Panc1 (cell line): ENCODE measurements at regions not wholly inside any gene's neighbourhood (a gene's known extent, or its start where the extent isn't known, plus 50 kb on each side); places are given as distances from the start of the nearest gene placed in this dataset.

Experiments
- ATAC-seq: fragments of 200-7000 bp; cut with Tn5 transposase; 2 replicates; pipeline ENCODE4 v1.9.1; 2020; ENCODE audit warnings: mild to moderate bottlenecking, moderate library complexity
- BruUV-seq: library from RNA; stranded (reverse); fragments of 400-500 nt; replicated peaks from 2 replicates; lab custom pipeline; 2021; lab: Mats Ljungman, UMichigan
- CTCF ChIA-PET: fragments of 300-600 bp; sonication (Branson Sonifier 250); formaldehyde crosslinking; loops from one replicate; lab custom pipeline; 2022; ENCODE audit warnings: antibody characterized with exemption; lab: Charles Lee
- POLR2A ChIA-PET: fragments of 300-600 bp; sonication (Branson Sonifier 250); formaldehyde crosslinking; loops from one replicate; lab custom pipeline; 2022; ENCODE audit warnings: antibody characterized with exemption; lab: Charles Lee
- DNase-seq: peaks from one replicate; pipeline ENCODE4 v3.0.0-alpha.2; 2010; ENCODE audit warnings: low read depth, low spot score
- H3K27ac ChIP-seq: 2 replicates; pipeline ENCODE4 v1.5.1; 2011; ENCODE audit warnings: mild to moderate bottlenecking, low read length, inconsistent platforms
- H3K27me3 ChIP-seq: fragments of 200-500 bp; sonication (Bioruptor generic); 2 replicates; pipeline ENCODE4 v1.6.0; 2014; ENCODE audit warnings: low read length, inconsistent platforms; ENCODE audit not compliant: control insufficient read depth, insufficient read depth
- H3K36me3 ChIP-seq: fragments of 200-500 bp; sonication (Bioruptor generic); 2 replicates; pipeline ENCODE4 v1.5.1; 2014; ENCODE audit warnings: inconsistent platforms, mild to moderate bottlenecking, low read length, moderate library complexity; ENCODE audit not compliant: control insufficient read depth, insufficient read depth
- H3K4me1 ChIP-seq: 2 replicates; pipeline ENCODE4 v1.5.1; 2011; ENCODE audit warnings: inconsistent platforms, mild to moderate bottlenecking, low read length, moderate library complexity; ENCODE audit not compliant: control insufficient read depth, insufficient read depth
- H3K4me3 ChIP-seq, 2 experiments: 2 replicates each; pipeline ENCODE4 v1.5.1; 2011 to 2012; ENCODE audit warnings: low read depth in 2 of 2, low read length in 2 of 2, mild to moderate bottlenecking in 2 of 2, inconsistent platforms in 1 of 2, moderate library complexity in 1 of 2
- H3K9me3 ChIP-seq: fragments of 200-500 bp; sonication (Bioruptor generic); 2 replicates; pipeline ENCODE4 v1.5.1; 2014; ENCODE audit warnings: low read depth, mild to moderate bottlenecking, inconsistent platforms, low read length, moderate library complexity; ENCODE audit not compliant: control insufficient read depth, insufficient read depth
- CTCF ChIP-seq: fragments of 450-650 bp; IDR thresholded peaks from 2 replicates; pipeline ENCODE4 v1.5.1; 2017; ENCODE audit warnings: mild to moderate bottlenecking
- POLR2AphosphoS5 ChIP-seq: IDR thresholded peaks from 2 replicates; pipeline ENCODE4 v1.6.1; 2012; ENCODE audit warnings: mild to moderate bottlenecking, low read depth, low read length, moderate library complexity
- REST ChIP-seq, 2 experiments: IDR thresholded peaks; 2 replicates each; pipeline ENCODE4 v1.6.1; 2011 to 2012; ENCODE audit warnings: low read depth in 2 of 2, control low read depth in 1 of 2, low read length in 1 of 2, mild to moderate bottlenecking in 1 of 2, moderate library complexity in 1 of 2; ENCODE audit not compliant: insufficient read depth in 1 of 2
- SIN3A ChIP-seq: IDR thresholded peaks from 2 replicates; pipeline ENCODE4 v1.6.1; 2012; ENCODE audit warnings: low read depth, mild to moderate bottlenecking, low read length, moderate library complexity, borderline replicate concordance; ENCODE audit not compliant: insufficient read depth
- TCF7L2 ChIP-seq: IDR thresholded peaks from 2 replicates; pipeline ENCODE4 v1.6.1; 2011; ENCODE audit warnings: mild to moderate bottlenecking, low read depth, low read length, inconsistent platforms
- in situ Hi-C: cut with HindIII; loops from 2 replicates; pipeline ENCODE4 v1.10.0; 2016; ENCODE audit warnings: low sequenced_read_pairs, low pct_unique_long_range_greater_than_20kb
- intact Hi-C: fragments of 100-400 bp; cut with micrococcal nuclease; formaldehyde crosslinking; loops from one replicate; pipeline ENCODE4 v1.10.0; 2022; ENCODE audit not compliant: unreplicated experiment

GRCh38 chr18:39806525-39806924 lies 2148.5 kb upstream of the PIK3C3 start:
- TF ChIP-seq SIN3A, result no peak
- no peak for TF ChIP-seq POLR2AphosphoS5
- no peak for TF ChIP-seq REST (IDR thresholded peaks at IDR 0.05; ENCODE audit: insufficient read depth in 1 of 2, low read depth in 2 of 2, low read length in 1 of 2)
- TF ChIP-seq TCF7L2, result no peak
- no peak for TF ChIP-seq CTCF
- intact Hi-C loops (no loop called here), in situ Hi-C loops (no loop called here)
- Histone ChIP-seq H3K4me3 (no peak overlapping the region), H3K27ac (no peak overlapping the region), H3K9me3 (no peaks in the 10 kb centered on the region), H3K4me1 (no peaks in the 10 kb centered on the region), H3K27me3 (no peaks in the 10 kb centered on the region), H3K36me3 (no peaks in the 10 kb centered on the region; the same call in 1 of the 2 replicates)
- DNase-seq (no peak), ATAC-seq (no peak)
- no TSS peak for BruUV-seq
- ChIA-PET POLR2A (no interaction called here), CTCF (no interaction called here)

GRCh38 chr18:39805218-39805617 lies 2149.8 kb upstream of the PIK3C3 start:
- H3K27me3 ChIP-seq, result no peaks in the 10 kb centered on the region
- in situ Hi-C loops (no loop called here), intact Hi-C loops (no loop called here)
- CTCF ChIA-PET, result no interaction called here
- H3K36me3 ChIP-seq, result no peaks in the 10 kb centered on the region; the same call in 1 of the 2 replicates
- DNase-seq, result no peak
- H3K9me3 ChIP-seq, result no peaks in the 10 kb centered on the region
- no peak for ATAC-seq
- H3K4me3 ChIP-seq, result no peak overlapping the region
- no TSS peak for BruUV-seq
- POLR2A ChIA-PET, result no interaction called here
- TF ChIP-seq TCF7L2, result no peak
- TF ChIP-seq REST (IDR thresholded peaks at IDR 0.05; ENCODE audit: insufficient read depth in 1 of 2, low read depth in 2 of 2, low read length in 1 of 2), result no peak
- no peak for TF ChIP-seq SIN3A
- no peak for TF ChIP-seq POLR2AphosphoS5
- TF ChIP-seq CTCF, result no peak
- no peaks in the 10 kb centered on the region for H3K4me1 ChIP-seq
- no peak overlapping the region for H3K27ac ChIP-seq
